ENCODE measurements at regions not wholly inside any gene's neighbourhood (a gene's known extent, or its start where the extent isn't known, plus 50 kb on each side); places are given as distances from the start of the nearest gene placed in this dataset.
"Not testable (repeated sequence)": the region's sequence is repeated elsewhere in the genome, so short reads cannot be mapped to it uniquely, and the experiment has no call there.

- H3K36me3 Mint-ChIP-seq, result peaks cover 5% of the 10 kb centered on the region
- H3K27ac Mint-ChIP-seq, result no peak overlapping the region
- no peak overlapping the region for H3K4me3 Mint-ChIP-seq
- H3K4me1 Mint-ChIP-seq, result no peaks in the 10 kb centered on the region
- H3K9me3 Mint-ChIP-seq, result peaks cover 3% of the 10 kb centered on the region
- H3K27me3 Mint-ChIP-seq, result peaks cover 5% of the 10 kb centered on the region
- ATAC-seq (ENCODE audit: low read depth), result no peak
- DNase-seq (ENCODE audit: low spot score in 2 of 2), result no peak
Observed at GRCh38 chr1:229710746-229711145, 84.7 kb downstream of the URB2 start.

GRCh38 chr1:229714306-229714705 lies 88.3 kb downstream of the URB2 start:
- no peak overlapping the region for H3K27ac Mint-ChIP-seq
- no peaks in the 10 kb centered on the region for H3K9me3 Mint-ChIP-seq
- H3K4me1 Mint-ChIP-seq, result no peaks in the 10 kb centered on the region
- DNase-seq (ENCODE audit: low spot score in 2 of 2) (no peak), ATAC-seq (ENCODE audit: low read depth) (no peak)
- H3K27me3 Mint-ChIP-seq, result peaks cover 3% of the 10 kb centered on the region
- no peak overlapping the region for H3K4me3 Mint-ChIP-seq
- no peaks in the 10 kb centered on the region for H3K36me3 Mint-ChIP-seq

GRCh38 chr1:229714964-229715603 lies 89.0 kb downstream of the URB2 start:
- H3K9me3 Mint-ChIP-seq, result peaks cover 3% of the 10 kb centered on the region
- no peak overlapping the region for H3K4me3 Mint-ChIP-seq
- H3K36me3 Mint-ChIP-seq, result peaks cover 4% of the 10 kb centered on the region
- DNase-seq (ENCODE audit: low spot score in 2 of 2) (peak; percentile 57 to 64), ATAC-seq (ENCODE audit: low read depth) (peak; percentile 88)
- H3K27ac Mint-ChIP-seq, result no peak overlapping the region
- H3K4me1 Mint-ChIP-seq, result no peaks in the 10 kb centered on the region
- H3K27me3 Mint-ChIP-seq, result no peaks in the 10 kb centered on the region

- no peak overlapping the region for H3K4me3 Mint-ChIP-seq
- H3K27me3 Mint-ChIP-seq, result no peaks in the 10 kb centered on the region
- no peak for ATAC-seq (ENCODE audit: low read depth)
- H3K4me1 Mint-ChIP-seq, result no peaks in the 10 kb centered on the region
- peaks cover 5% of the 10 kb centered on the region for H3K36me3 Mint-ChIP-seq
- peaks cover 4% of the 10 kb centered on the region for H3K9me3 Mint-ChIP-seq
- H3K27ac Mint-ChIP-seq, result no peak overlapping the region
- DNase-seq (ENCODE audit: low spot score in 2 of 2), result no peak
Observed at GRCh38 chr1:229716069-229716468, 90.0 kb downstream of the URB2 start.

- peaks cover 5% of the 10 kb centered on the region for H3K36me3 Mint-ChIP-seq
- H3K9me3 Mint-ChIP-seq, result peaks cover 6% of the 10 kb centered on the region
- H3K27ac Mint-ChIP-seq, result no peak overlapping the region
- ATAC-seq (ENCODE audit: low read depth) (no peak), DNase-seq (ENCODE audit: low spot score in 2 of 2) (no peak)
- H3K4me3 Mint-ChIP-seq, result no peak overlapping the region
- no peaks in the 10 kb centered on the region for H3K4me1 Mint-ChIP-seq
- peaks cover 1% of the 10 kb centered on the region for H3K27me3 Mint-ChIP-seq
Observed at GRCh38 chr1:229716704-229717103, 90.7 kb downstream of the URB2 start.

GRCh38 chr1:229717786-229718576 lies 91.9 kb downstream of the URB2 start:
- peaks cover 6% of the 10 kb centered on the region for H3K9me3 Mint-ChIP-seq
- H3K36me3 Mint-ChIP-seq, result peaks cover 5% of the 10 kb centered on the region
- H3K27ac Mint-ChIP-seq, result no peak overlapping the region
- H3K4me3 Mint-ChIP-seq, result no peak overlapping the region
- peaks cover 1% of the 10 kb centered on the region for H3K27me3 Mint-ChIP-seq
- H3K4me1 Mint-ChIP-seq, result no peaks in the 10 kb centered on the region
- no peak for ATAC-seq (ENCODE audit: low read depth)
- no peak for DNase-seq (ENCODE audit: low spot score in 2 of 2)

- peaks cover 2% of the 10 kb centered on the region for H3K9me3 Mint-ChIP-seq
- H3K27ac Mint-ChIP-seq, result no peak overlapping the region
- ATAC-seq (ENCODE audit: low read depth) (no peak), DNase-seq (ENCODE audit: low spot score in 2 of 2) (no peak)
- H3K4me1 Mint-ChIP-seq, result no peaks in the 10 kb centered on the region
- H3K36me3 Mint-ChIP-seq, result no peaks in the 10 kb centered on the region
- no peak overlapping the region for H3K4me3 Mint-ChIP-seq
- peaks cover 8% of the 10 kb centered on the region for H3K27me3 Mint-ChIP-seq
Observed at GRCh38 chr1:229726061-229726460, 100.0 kb downstream of the URB2 start.

- H3K4me3 Mint-ChIP-seq, result no peak overlapping the region
- no peaks in the 10 kb centered on the region for H3K36me3 Mint-ChIP-seq
- ATAC-seq (ENCODE audit: low read depth) (no peak), DNase-seq (ENCODE audit: low spot score in 2 of 2) (no peak)
- H3K9me3 Mint-ChIP-seq, result no peaks in the 10 kb centered on the region
- H3K27ac Mint-ChIP-seq, result no peak overlapping the region
- no peaks in the 10 kb centered on the region for H3K4me1 Mint-ChIP-seq
- peaks cover 7% of the 10 kb centered on the region for H3K27me3 Mint-ChIP-seq
Observed at GRCh38 chr1:229729916-229730315, 103.9 kb downstream of the URB2 start.

- peaks cover 7% of the 10 kb centered on the region for H3K27me3 Mint-ChIP-seq
- no peaks in the 10 kb centered on the region for H3K36me3 Mint-ChIP-seq
- ATAC-seq (ENCODE audit: low read depth) (no peak), DNase-seq (ENCODE audit: low spot score in 2 of 2) (no peak)
- no peak overlapping the region for H3K4me3 Mint-ChIP-seq
- no peak overlapping the region for H3K27ac Mint-ChIP-seq
- H3K9me3 Mint-ChIP-seq, result no peaks in the 10 kb centered on the region
- no peaks in the 10 kb centered on the region for H3K4me1 Mint-ChIP-seq
Observed at GRCh38 chr1:229730573-229730972, 104.5 kb downstream of the URB2 start.

GRCh38 chr1:229732061-229732460 lies 106.0 kb downstream of the URB2 start:
- no peak overlapping the region for H3K4me3 Mint-ChIP-seq
- no peak for ATAC-seq (ENCODE audit: low read depth)
- H3K27me3 Mint-ChIP-seq, result peaks cover 5% of the 10 kb centered on the region
- H3K4me1 Mint-ChIP-seq, result no peaks in the 10 kb centered on the region
- DNase-seq (ENCODE audit: low spot score in 2 of 2), result no peak
- H3K27ac Mint-ChIP-seq, result no peak overlapping the region
- H3K9me3 Mint-ChIP-seq, result peaks cover 5% of the 10 kb centered on the region
- H3K36me3 Mint-ChIP-seq, result peaks cover 5% of the 10 kb centered on the region

GRCh38 chr1:229736376-229736775 lies 110.3 kb downstream of the URB2 start:
- no peak for ATAC-seq (ENCODE audit: low read depth)
- no peak overlapping the region for H3K27ac Mint-ChIP-seq
- H3K4me1 Mint-ChIP-seq, result no peaks in the 10 kb centered on the region

GRCh38 chr1:229742614-229743013 lies 116.6 kb downstream of the URB2 start:
- not testable (repeated sequence) for H3K27ac Mint-ChIP-seq; DNase-seq (ENCODE audit: low spot score in 2 of 2); H3K4me1 Mint-ChIP-seq; ATAC-seq (ENCODE audit: low read depth); H3K27me3 Mint-ChIP-seq; H3K36me3 Mint-ChIP-seq; H3K4me3 Mint-ChIP-seq
- peaks cover 15% of the 10 kb centered on the region for H3K9me3 Mint-ChIP-seq

More at GRCh38 chr1:229736376-229736775, 110.3 kb downstream of the URB2 start:
- Mint-ChIP-seq H3K36me3 (peaks cover 9% of the 10 kb centered on the region), H3K4me3 (no peak overlapping the region), H3K9me3 (peaks cover 10% of the 10 kb centered on the region), H3K27me3 (peaks cover 2% of the 10 kb centered on the region)
- DNase-seq (ENCODE audit: low spot score in 2 of 2), result no peak

- peaks cover 11% of the 10 kb centered on the region for H3K27me3 Mint-ChIP-seq
Observed at GRCh38 chr1:229749992-229750391, 123.9 kb downstream of the URB2 start.

GRCh38 chr1:229751610-229752009 lies 125.6 kb downstream of the URB2 start:
- ATAC-seq (ENCODE audit: low read depth), result no peak
- H3K9me3 Mint-ChIP-seq, result no peaks in the 10 kb centered on the region
- peaks cover 3% of the 10 kb centered on the region for H3K36me3 Mint-ChIP-seq
- peaks cover 7% of the 10 kb centered on the region for H3K27me3 Mint-ChIP-seq
- H3K27ac Mint-ChIP-seq, result no peak overlapping the region
- no peak for DNase-seq (ENCODE audit: low spot score in 2 of 2)
- H3K4me3 Mint-ChIP-seq, result no peak overlapping the region
- H3K4me1 Mint-ChIP-seq, result peaks cover 8% of the 10 kb centered on the region

More at GRCh38 chr1:229749992-229750391, 123.9 kb downstream of the URB2 start:
- peaks cover 3% of the 10 kb centered on the region for H3K36me3 Mint-ChIP-seq
- H3K4me3 Mint-ChIP-seq, result no peak overlapping the region
- DNase-seq (ENCODE audit: low spot score in 2 of 2) (no peak), ATAC-seq (ENCODE audit: low read depth) (no peak)
- no peaks in the 10 kb centered on the region for H3K9me3 Mint-ChIP-seq
- no peak overlapping the region for H3K27ac Mint-ChIP-seq
- peaks cover 8% of the 10 kb centered on the region for H3K4me1 Mint-ChIP-seq
